SU-DHL-6 (cell line): ENCODE measurements at regions not wholly inside any gene's neighbourhood (a gene's known extent, or its start where the extent isn't known, plus 50 kb on each side); places are given as distances from the start of the nearest gene placed in this dataset.

ENCODE experiments used
- CTCF ChIP-seq: fragments of 200-600 bp; sonication (generic); IDR thresholded peaks from one replicate; pipeline ENCODE4 v1.5.1; 2017; ENCODE audit warnings: antibody characterized with exemption, mild to moderate bottlenecking, low read length, moderate library complexity; ENCODE audit not compliant: insufficient read depth, poor library complexity, severe bottlenecking
- EZH2phosphoT487 ChIP-seq: fragments of 200-600 bp; sonication (generic), shearing (Covaris generic); conservative IDR thresholded peaks from 2 replicates; pipeline ENCODE4 v1.6.1; 2018; ENCODE audit warnings: mild to moderate bottlenecking, antibody characterized with exemption, low read length, moderate library complexity, mixed read lengths

DNA sequence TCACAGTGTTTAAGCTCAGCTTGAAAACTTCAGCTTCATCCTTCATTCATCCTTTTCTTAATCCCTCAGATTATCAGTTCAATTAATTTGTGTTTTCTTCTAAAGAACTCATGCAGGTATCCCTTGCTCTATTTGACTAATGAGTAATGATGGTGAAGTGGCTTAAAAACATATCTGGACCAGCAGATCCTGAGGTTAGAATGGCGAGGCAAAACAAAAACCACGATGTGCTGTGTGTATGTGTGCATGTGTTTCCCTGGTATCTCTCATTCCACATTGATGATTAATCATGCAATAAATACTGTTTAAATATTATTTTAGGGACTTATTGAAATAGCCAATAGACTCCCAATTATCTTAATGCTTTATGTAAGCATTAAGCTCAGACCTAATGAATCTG lies 437.0 kb downstream of the DYNC2H1 start:
- TF ChIP-seq CTCF (no peak), EZH2phosphoT487 (no peak)
